ENCODE measurements at regions not wholly inside any gene's neighbourhood (a gene's known extent, or its start where the extent isn't known, plus 50 kb on each side); places are given as distances from the start of the nearest gene placed in this dataset.
"Not testable (repeated sequence)": the region's sequence is repeated elsewhere in the genome, so short reads cannot be mapped to it uniquely, and the experiment has no call there.

- not testable (repeated sequence) for DNase-seq (ENCODE audit: low spot score)
Observed at GRCh38 chr5:89630064-89630463, 747.1 kb upstream of the MEF2C start.

- DNase-seq (ENCODE audit: low spot score), result no peak
Observed at GRCh38 chr5:89628876-89629635, 746.1 kb upstream of the MEF2C start.

- no peak for DNase-seq (ENCODE audit: low spot score)
Observed at GRCh38 chr5:89615839-89616518, 733.0 kb upstream of the MEF2C start.

GRCh38 chr5:89613222-89613956 is 730.4 kb upstream of the MEF2C start:
- DNase-seq (ENCODE audit: low spot score), result no peak

- DNase-seq (ENCODE audit: low spot score), result no peak
Observed at GRCh38 chr5:89606939-89607534, 724.1 kb upstream of the MEF2C start.

- DNase-seq (ENCODE audit: low spot score), result no peak
Observed at GRCh38 chr5:89604342-89604741, 721.4 kb upstream of the MEF2C start.

- no peak for DNase-seq (ENCODE audit: low spot score)
Observed at GRCh38 chr5:89601880-89602279, 718.9 kb upstream of the MEF2C start.

- no peak for DNase-seq (ENCODE audit: low spot score)
Observed at GRCh38 chr5:89597878-89598277, 714.9 kb upstream of the MEF2C start.

GRCh38 chr5:89596821-89597220 is 713.8 kb upstream of the MEF2C start:
- no peak for DNase-seq (ENCODE audit: low spot score)

- DNase-seq (ENCODE audit: low spot score), result no peak
Observed at GRCh38 chr5:89595056-89595455, 712.1 kb upstream of the MEF2C start.

- DNase-seq (ENCODE audit: low spot score), result no peak
Observed at GRCh38 chr5:89584339-89584956, 701.5 kb upstream of the MEF2C start.

GRCh38 chr5:89583534-89583933 is 700.5 kb upstream of the MEF2C start:
- DNase-seq (ENCODE audit: low spot score), result no peak

- no peak for DNase-seq (ENCODE audit: low spot score)
Observed at GRCh38 chr5:89582768-89583339, 699.9 kb upstream of the MEF2C start.

- DNase-seq (ENCODE audit: low spot score), result no peak
Observed at GRCh38 chr5:89580976-89581375, 698.0 kb upstream of the MEF2C start.

GRCh38 chr5:89575319-89575718 is 692.3 kb upstream of the MEF2C start:
- DNase-seq (ENCODE audit: low spot score), result no peak

- no peak for DNase-seq (ENCODE audit: low spot score)
Observed at GRCh38 chr5:89573345-89573744, 690.4 kb upstream of the MEF2C start.

GRCh38 chr5:89572696-89573095 is 689.7 kb upstream of the MEF2C start:
- no peak for DNase-seq (ENCODE audit: low spot score)

GRCh38 chr5:89570557-89570956 is 687.6 kb upstream of the MEF2C start:
- no peak for DNase-seq (ENCODE audit: low spot score)

GRCh38 chr5:89566340-89566739 is 683.4 kb upstream of the MEF2C start:
- DNase-seq (ENCODE audit: low spot score), result no peak

GRCh38 chr5:89560696-89561095 is 677.7 kb upstream of the MEF2C start:
- DNase-seq (ENCODE audit: low spot score), result no peak

- DNase-seq (ENCODE audit: low spot score), result no peak
Observed at GRCh38 chr5:89556215-89556913, 673.4 kb upstream of the MEF2C start.

Measured in hematopoietic multipotent progenitor cell treated with erythropoietin and hydrocortisone succinate and interleukin-3 and kit ligand, for 17 days (in vitro differentiated cells).